Skin of body (tissue), 1 donor: ENCODE measurements at regions not wholly inside any gene's neighbourhood (a gene's known extent, or its start where the extent isn't known, plus 50 kb on each side); places are given as distances from the start of the nearest gene placed in this dataset.
"Not testable (repeated sequence)": the region's sequence is repeated elsewhere in the genome, so short reads cannot be mapped to it uniquely, and the experiment has no call there.

ENCODE experiments used
- DNase-seq: peaks from one replicate; lab custom pipeline; 2025; lab: John Stamatoyannopoulos, UW

- no peak for DNase-seq
Observed at GRCh38 chr2:160550048-160550447, 56.4 kb upstream of the RBMS1 start.

DNA sequence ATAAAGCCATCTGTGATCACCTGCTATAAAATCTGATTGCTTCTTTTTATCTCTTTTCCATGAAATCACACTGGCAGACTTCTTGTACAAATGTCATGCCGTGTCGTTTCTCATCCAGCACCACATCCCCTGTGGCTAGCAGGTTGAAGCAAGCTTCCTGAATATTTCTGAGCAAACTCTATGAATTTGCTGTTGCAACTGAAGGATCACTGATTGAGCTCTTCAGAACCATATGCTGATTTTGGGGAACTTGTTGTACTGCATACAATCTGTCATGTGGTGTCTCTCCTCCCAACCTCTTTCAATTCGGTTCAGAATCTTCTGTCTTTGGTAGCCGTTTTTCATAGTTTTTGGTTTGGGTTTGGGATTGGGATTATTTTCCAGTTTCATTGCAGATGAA is 57.7 kb upstream of the RBMS1 start:
- no peak for DNase-seq

DNA sequence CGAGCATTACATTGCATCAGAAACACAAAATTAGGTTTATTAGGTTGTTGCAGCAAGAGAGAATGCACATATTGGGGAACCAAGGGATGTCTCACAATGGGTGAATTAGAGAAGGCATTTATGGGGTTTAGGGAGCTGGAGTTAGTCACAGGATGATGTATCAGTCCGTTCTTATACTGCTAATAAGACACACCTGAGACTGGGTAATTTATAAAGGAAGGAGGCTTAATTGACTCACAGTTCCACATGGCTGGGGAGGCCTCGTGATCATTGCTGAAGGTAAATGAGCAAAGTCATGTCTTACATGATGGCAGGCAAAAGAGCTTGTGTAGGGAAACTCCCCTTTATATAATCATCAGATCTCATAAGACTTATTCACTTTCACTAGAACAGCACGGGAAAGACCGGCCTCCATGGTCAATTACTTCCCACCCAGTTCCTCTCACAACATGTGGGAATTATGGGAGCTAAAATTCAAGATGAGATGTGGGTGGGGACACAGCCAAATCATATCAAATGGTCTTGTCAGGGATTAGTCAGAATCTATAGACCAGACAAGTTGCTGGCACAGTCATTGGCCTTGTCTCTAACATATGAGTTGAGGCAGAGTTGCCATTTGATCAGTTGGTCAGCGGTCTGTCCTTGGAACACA is 61.9 kb upstream of the RBMS1 start:
- no peak for DNase-seq

- DNase-seq: no peak
Observed at GRCh38 chr2:160557903-160558302, 64.3 kb upstream of the RBMS1 start.

DNA sequence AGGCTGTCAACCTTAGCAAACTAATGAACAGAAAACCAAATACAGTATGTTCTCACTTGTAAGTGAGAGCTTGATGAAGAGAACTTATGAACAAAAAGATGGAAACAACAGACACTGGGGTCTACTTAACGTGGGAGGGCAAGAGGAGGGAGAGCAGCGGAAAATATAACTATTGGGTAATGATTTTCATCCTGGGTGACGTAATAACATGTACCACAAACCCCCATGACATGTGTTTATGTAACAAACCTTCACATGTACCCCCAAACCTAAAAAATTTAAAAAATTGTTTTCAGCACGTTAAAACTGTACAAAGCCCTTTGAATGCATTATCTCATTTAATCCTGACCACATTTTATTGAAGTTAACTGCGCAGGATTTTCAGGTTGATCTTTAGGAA is 64.9 kb upstream of the RBMS1 start:
- DNase-seq: no peak

- no peak for DNase-seq
Observed at GRCh38 chr2:160561551-160562295, 68.1 kb upstream of the RBMS1 start.

GRCh38 chr2:160562730-160563129 is 69.1 kb upstream of the RBMS1 start:
- no peak for DNase-seq

- DNase-seq: no peak
Observed at GRCh38 chr2:160564591-160564990, 71.0 kb upstream of the RBMS1 start.

DNA sequence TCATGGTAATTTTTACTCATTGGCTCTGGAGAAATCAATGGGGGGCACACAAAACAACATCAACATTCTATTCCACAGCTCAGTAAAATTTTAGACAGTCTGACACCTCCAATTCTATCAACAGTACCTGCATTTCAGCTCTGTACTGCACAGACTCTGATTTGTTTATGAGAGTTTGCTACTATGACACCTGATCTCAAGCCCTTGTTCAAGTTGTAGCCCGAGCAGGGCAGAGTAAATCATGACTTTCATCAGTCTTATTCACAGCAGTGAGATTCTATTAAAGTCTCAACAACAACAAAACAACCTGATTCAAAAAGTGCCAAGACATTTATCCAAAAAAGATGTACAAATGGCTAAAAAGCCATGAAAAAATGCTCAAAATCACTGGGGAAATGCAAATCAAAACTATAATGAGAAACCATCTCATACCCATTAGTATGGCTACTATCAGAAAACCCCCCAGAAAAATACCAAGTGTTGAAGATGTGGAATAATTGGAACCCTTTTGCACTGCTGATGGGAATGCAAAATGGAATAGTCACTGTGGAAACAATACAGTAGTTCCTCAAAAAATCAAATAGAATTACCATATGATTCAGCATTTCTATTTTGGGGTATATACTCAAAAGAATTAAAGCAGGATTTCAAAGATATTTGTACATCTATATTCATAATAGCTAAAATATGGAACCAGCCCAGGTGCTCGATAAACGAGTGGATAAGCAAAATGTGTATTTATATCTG is 71.7 kb upstream of the RBMS1 start:
- DNase-seq: no peak

GRCh38 chr2:160566717-160567116 is 73.1 kb upstream of the RBMS1 start:
- no peak for DNase-seq

GRCh38 chr2:160568856-160569255 is 75.2 kb upstream of the RBMS1 start:
- DNase-seq: no peak

GRCh38 chr2:160570376-160570775 is 76.8 kb upstream of the RBMS1 start:
- no peak for DNase-seq

DNA sequence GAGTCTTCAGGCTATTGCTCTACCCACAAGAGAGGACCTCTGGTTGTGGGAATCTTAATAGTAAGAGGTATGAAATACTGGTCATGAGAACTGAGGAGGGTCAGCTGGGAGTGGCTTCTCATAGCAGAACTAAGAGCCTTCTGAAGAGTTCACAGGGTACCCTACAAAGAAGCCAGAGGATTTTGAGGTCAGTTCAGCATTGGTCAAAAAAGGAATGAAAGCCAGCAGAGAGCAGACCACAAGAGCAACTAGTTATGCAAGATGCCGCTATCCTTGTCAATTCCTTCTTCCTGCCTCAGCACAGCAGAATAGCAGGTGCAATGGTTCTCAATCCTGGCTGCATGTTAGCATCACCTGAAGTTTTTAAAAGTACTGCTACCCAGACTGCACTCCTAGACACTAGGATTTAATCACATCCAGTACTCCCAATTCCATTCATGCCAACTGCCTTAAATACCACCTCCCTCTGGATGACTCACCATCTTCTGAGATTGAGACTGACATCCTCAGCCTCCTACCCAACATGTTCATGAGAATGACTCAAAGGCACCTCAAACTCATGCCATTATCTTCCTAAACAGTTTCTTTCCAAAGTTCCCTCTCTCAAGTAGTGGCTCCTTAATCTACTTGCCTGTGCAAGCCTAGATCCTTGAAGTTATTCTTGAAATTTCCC is 81.0 kb upstream of the RBMS1 start:
- DNase-seq: no peak

DNA sequence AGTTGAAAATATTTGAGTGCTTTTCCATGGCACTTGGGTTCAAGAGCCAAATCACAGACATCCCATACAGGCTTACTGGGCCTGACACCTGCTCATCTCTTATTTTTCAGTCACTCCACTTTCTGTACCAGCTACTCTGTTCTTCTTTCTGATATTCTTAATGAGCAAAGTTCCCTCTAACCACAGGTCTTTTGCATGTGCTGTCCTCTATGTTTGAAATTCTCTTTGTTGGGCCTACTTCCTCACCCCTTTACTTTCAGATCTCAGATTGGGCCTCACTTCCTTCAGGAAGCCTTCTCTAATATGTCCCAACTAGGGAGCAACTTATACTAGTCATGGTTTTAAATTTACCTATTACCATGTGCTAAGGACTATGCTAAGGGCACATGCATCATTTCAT is 81.8 kb upstream of the RBMS1 start:
- no peak for DNase-seq

GRCh38 chr2:160576054-160576499 is 82.5 kb upstream of the RBMS1 start:
- peak; percentile 84 for DNase-seq

- not testable (repeated sequence) for DNase-seq
Observed at GRCh38 chr2:160577081-160577480, 83.5 kb upstream of the RBMS1 start.

DNA sequence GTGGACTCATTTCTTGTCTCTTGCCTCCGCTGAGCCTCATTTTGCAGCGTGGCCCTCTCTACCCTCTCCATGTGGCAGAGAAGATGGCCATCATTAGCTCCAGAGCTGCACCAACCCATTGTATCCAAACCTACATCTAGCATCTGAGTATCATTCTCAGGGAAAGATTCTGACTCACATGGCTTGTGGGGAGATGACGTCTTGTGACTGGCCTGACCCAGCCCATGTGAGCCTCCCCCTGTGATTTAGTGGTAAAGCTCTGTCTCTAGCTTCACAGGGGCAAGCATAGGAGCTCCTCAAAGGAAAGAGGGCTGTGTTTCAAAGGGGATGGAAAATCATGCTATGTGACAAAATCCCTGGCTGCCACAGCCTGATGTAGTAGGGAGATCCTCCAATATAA is 87.4 kb upstream of the RBMS1 start:
- DNase-seq: no peak

GRCh38 chr2:160581448-160581847 is 87.8 kb upstream of the RBMS1 start:
- DNase-seq: no peak

DNA sequence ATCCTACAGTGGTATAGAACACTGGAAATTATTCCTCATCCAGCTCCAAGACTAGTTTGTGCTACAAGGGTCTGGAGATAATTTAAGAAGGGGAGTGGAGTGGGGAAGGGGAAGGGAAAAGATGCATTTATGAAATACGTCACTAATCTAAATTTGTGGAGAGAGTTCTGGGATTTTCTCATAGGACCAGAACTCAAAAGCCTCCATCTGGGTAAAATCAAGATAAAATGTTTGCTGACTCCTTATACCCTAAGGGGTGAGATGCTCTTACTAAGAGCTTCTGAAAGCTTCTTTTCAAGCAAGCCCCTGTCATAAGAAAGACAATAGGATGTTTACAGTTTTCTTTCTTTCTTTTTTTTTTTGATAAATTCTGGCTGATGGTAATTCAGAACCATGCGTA is 88.5 kb upstream of the RBMS1 start:
- DNase-seq: no peak

DNA sequence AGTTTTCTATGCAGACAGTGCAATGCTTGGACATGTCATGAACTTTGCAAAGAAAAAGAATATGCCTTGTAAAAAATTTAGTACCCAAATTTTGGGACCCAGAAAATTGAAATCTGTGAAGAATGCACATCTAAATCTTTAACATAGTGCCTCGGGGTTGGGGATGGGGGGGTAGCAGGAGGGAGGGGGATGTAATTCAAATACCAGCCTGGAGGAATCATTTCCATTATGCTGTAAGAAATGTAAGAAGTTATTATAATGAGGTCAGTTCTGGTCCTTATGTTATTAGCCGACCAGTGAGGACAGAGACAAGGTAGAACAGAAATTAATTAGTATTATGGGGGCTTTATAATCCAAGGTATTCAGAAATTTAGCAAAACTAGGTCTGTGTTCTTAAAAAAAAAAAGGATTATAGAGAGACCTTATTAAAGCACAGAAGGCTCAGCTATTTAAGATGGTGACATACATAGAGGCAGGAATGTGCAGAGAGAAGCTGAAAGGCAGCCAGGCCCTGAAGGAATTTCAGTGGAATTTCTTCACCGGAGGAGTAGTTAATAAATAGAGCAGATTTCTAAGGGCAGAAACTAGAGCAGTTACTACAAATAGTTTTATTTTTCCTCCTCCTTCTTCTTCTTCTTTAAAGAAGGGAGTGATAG is 89.0 kb upstream of the RBMS1 start:
- peak; percentile 41 for DNase-seq

DNA sequence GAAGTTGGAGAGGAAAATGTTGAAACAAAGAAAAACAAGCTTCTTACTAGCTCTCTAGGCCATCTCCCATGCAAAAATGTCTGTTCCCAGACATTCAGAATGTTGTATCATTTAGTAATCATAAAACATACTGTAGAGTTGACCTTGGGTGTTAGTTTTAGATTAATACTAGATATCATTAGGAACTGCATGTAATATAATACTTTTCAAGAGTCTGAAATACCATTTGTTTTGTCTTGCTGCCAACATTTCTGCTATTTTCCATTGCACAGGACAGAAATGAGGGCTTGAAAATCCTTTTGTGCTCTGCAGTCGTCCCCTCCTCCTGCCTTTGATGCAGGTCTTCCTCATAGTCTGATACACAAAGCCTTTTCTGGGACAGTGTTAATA is 89.5 kb upstream of the RBMS1 start:
- DNase-seq: peak; percentile 61
